ENCODE measurements at regions not wholly inside any gene's neighbourhood (a gene's known extent, or its start where the extent isn't known, plus 50 kb on each side); places are given as distances from the start of the nearest gene placed in this dataset.

DNA sequence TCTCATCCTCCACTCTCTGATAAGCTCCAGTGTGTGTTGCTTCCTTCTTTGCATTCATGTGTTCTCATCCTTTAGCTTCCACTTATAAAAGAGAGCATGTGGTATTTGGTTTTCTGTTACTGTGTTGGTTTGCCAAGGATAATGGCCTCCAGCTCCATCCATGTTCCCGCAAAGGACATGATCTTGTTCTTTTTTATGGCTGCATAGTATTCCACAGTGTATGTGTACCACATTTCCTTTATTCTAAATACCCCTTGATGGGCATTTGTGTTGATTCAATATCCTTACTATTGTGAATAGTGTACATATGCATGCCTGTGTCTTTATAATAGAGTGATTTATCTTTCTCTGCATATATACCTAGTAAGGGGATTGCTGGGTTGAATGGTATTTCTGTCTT lies 155.1 kb downstream of the DCK start:
- Histone ChIP-seq H4K20me1 (ENCODE audit: control insufficient read depth, extremely low read depth, insufficient read depth, low read length) (no peaks in the 10 kb centered on the region), H2AFZ (ENCODE audit: low read length) (no peak overlapping the region), H3K9me3 (ENCODE audit: control insufficient read depth, insufficient read depth, low read depth, low read length) (no peaks in the 10 kb centered on the region), H3K79me2 (ENCODE audit: control insufficient read depth, insufficient read depth, low read length) (no peaks in the 10 kb centered on the region), H3K27me3 (ENCODE audit: control insufficient read depth, insufficient read depth, low read length) (no peaks in the 10 kb centered on the region), H3K4me2 (ENCODE audit: extremely low read depth, insufficient read depth, low read length) (no peak overlapping the region), H3K4me3 (replicated peaks in 1 of 4; ENCODE audit: control extremely low read depth in 1 of 4, insufficient read depth in 1 of 4, low read depth in 3 of 4, low read length in 4 of 4) (no peak overlapping the region), H3K36me3 (ENCODE audit: control insufficient read depth, insufficient read depth, low read length) (no peaks in the 10 kb centered on the region), H3K4me1 (ENCODE audit: control insufficient read depth, extremely low read depth, insufficient read depth, low read length) (no peaks in the 10 kb centered on the region), H3K9ac (ENCODE audit: insufficient read depth, low read length) (no peak overlapping the region), H3K27ac (ENCODE audit: insufficient read depth, low read length) (no peak overlapping the region)
- TF ChIP-seq, protein P1, sequence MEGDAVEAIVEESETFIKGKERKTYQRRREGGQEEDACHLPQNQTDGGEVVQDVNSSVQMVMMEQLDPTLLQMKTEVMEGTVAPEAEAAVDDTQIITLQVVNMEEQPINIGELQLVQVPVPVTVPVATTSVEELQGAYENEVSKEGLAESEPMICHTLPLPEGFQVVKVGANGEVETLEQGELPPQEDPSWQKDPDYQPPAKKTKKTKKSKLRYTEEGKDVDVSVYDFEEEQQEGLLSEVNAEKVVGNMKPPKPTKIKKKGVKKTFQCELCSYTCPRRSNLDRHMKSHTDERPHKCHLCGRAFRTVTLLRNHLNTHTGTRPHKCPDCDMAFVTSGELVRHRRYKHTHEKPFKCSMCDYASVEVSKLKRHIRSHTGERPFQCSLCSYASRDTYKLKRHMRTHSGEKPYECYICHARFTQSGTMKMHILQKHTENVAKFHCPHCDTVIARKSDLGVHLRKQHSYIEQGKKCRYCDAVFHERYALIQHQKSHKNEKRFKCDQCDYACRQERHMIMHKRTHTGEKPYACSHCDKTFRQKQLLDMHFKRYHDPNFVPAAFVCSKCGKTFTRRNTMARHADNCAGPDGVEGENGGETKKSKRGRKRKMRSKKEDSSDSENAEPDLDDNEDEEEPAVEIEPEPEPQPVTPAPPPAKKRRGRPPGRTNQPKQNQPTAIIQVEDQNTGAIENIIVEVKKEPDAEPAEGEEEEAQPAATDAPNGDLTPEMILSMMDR (conservative IDR thresholded peaks at IDR 0.05 in 1 of 2, IDR thresholded peaks at IDR 0.05 in 1 of 2; ENCODE audit: low read depth in 1 of 2, low read length in 2 of 2): no peak
- no peak for TF ChIP-seq EZH2 (IDR thresholded peaks at IDR 0.05; ENCODE audit: low read length, missing control alignments)
- no peak for DNase-seq (ENCODE audit: low read depth in 2 of 2)

DNA sequence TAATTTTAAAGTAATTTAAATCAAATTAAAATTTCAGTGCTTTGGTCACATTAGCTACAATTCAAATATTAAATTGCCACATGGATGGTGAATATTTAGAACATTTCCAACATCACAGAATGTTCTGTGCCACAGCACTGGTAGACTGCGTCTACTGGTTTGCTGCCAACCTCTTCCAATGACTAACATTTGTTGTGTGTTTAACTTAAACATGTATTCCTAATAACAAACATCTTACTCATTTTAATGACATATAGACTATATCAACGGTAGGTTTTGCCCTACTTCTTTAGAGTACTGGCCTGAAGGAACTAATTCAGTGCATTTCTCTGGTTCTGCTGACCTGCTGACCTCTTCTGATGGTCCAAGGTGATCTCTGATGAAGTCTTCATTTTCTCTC lies 157.6 kb downstream of the DCK start:
- H4K20me1 ChIP-seq (ENCODE audit: control insufficient read depth, extremely low read depth, insufficient read depth, low read length): no peaks in the 10 kb centered on the region
- H3K9me3 ChIP-seq (ENCODE audit: control insufficient read depth, insufficient read depth, low read depth, low read length): no peaks in the 10 kb centered on the region
- H3K79me2 ChIP-seq (ENCODE audit: control insufficient read depth, insufficient read depth, low read length): no peaks in the 10 kb centered on the region
- TF ChIP-seq EZH2 (IDR thresholded peaks at IDR 0.05; ENCODE audit: low read length, missing control alignments): no peak
- TF ChIP-seq, protein P1 (conservative IDR thresholded peaks at IDR 0.05 in 1 of 2, IDR thresholded peaks at IDR 0.05 in 1 of 2; ENCODE audit: low read depth in 1 of 2, low read length in 2 of 2): no peak
- H2AFZ ChIP-seq (ENCODE audit: low read length): no peak overlapping the region
- no peak overlapping the region for H3K9ac ChIP-seq (ENCODE audit: insufficient read depth, low read length)
- H3K4me2 ChIP-seq (ENCODE audit: extremely low read depth, insufficient read depth, low read length): no peak overlapping the region
- H3K4me1 ChIP-seq (ENCODE audit: control insufficient read depth, extremely low read depth, insufficient read depth, low read length): no peaks in the 10 kb centered on the region
- DNase-seq (ENCODE audit: low read depth in 2 of 2): peak in 1 of 2 donors; percentile 33
- no peaks in the 10 kb centered on the region for H3K27me3 ChIP-seq (ENCODE audit: control insufficient read depth, insufficient read depth, low read length)
- H3K4me3 ChIP-seq (replicated peaks in 1 of 4; ENCODE audit: control extremely low read depth in 1 of 4, insufficient read depth in 1 of 4, low read depth in 3 of 4, low read length in 4 of 4): no peak overlapping the region
- no peaks in the 10 kb centered on the region for H3K36me3 ChIP-seq (ENCODE audit: control insufficient read depth, insufficient read depth, low read length)
- no peak overlapping the region for H3K27ac ChIP-seq (ENCODE audit: insufficient read depth, low read length)

DNA sequence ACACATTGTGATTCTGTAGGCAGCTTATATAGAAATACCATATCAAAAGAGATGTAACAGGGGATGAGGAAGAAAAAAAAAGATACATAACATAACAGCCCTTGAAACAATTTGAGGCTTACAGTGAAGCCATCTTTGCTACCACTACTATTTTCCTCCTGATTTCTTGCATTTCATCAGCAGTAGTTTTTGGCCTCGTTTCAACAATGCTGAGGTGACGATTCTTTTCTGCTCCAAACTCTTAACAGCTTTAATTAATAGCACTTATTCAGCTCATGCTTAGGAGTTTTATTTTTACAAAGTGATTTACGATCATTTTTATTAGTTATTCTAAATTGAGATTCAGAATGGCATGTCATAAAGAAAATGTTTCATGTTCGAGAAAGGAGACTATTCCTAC lies 163.2 kb downstream of the DCK start:
- no peak for TF ChIP-seq EZH2 (IDR thresholded peaks at IDR 0.05; ENCODE audit: low read length, missing control alignments)
- TF ChIP-seq, protein P1 (conservative IDR thresholded peaks at IDR 0.05 in 1 of 2, IDR thresholded peaks at IDR 0.05 in 1 of 2; ENCODE audit: low read depth in 1 of 2, low read length in 2 of 2): no peak
- Histone ChIP-seq H2AFZ (ENCODE audit: low read length) (no peak overlapping the region), H3K9ac (ENCODE audit: insufficient read depth, low read length) (no peak overlapping the region), H3K4me1 (ENCODE audit: control insufficient read depth, extremely low read depth, insufficient read depth, low read length) (no peaks in the 10 kb centered on the region), H4K20me1 (ENCODE audit: control insufficient read depth, extremely low read depth, insufficient read depth, low read length) (no peaks in the 10 kb centered on the region), H3K4me3 (replicated peaks in 1 of 4; ENCODE audit: control extremely low read depth in 1 of 4, insufficient read depth in 1 of 4, low read depth in 3 of 4, low read length in 4 of 4) (no peak overlapping the region), H3K27ac (ENCODE audit: insufficient read depth, low read length) (no peak overlapping the region), H3K36me3 (ENCODE audit: control insufficient read depth, insufficient read depth, low read length) (no peaks in the 10 kb centered on the region), H3K27me3 (ENCODE audit: control insufficient read depth, insufficient read depth, low read length) (no peaks in the 10 kb centered on the region), H3K9me3 (ENCODE audit: control insufficient read depth, insufficient read depth, low read depth, low read length) (no peaks in the 10 kb centered on the region), H3K79me2 (ENCODE audit: control insufficient read depth, insufficient read depth, low read length) (no peaks in the 10 kb centered on the region), H3K4me2 (ENCODE audit: extremely low read depth, insufficient read depth, low read length) (no peak overlapping the region)
- DNase-seq (ENCODE audit: low read depth in 2 of 2): peak; percentile 6 to 43
